Adrenal gland (tissue), 5 donors: ENCODE measurements at regions not wholly inside any gene's neighbourhood (a gene's known extent, or its start where the extent isn't known, plus 50 kb on each side); places are given as distances from the start of the nearest gene placed in this dataset.

ENCODE experiments used
- CTCF ChIP-seq, 6 experiments: fragments of 450-650 bp in 4 of 6; fragments of 200-600 bp in 2 of 6; sonication (generic) in 1 of 6; IDR thresholded peaks; 1 replicate in 5 of 6; 2 replicates in 1 of 6; pipeline versions ENCODE4 v1.5.1 to v1.8.0; 2016 to 2021; ENCODE audit warnings: antibody characterized with exemption in 6 of 6, mild to moderate bottlenecking in 2 of 6, moderate library complexity in 1 of 6
- POLR2A ChIP-seq, 2 donors: fragments of 450-650 bp; IDR thresholded peaks; one replicate each; pipeline ENCODE4 v1.6.1; 2017; ENCODE audit warnings: antibody characterized with exemption in 2 of 2, mild to moderate bottlenecking in 2 of 2, moderate library complexity in 1 of 2
- donor health status: DM: no; HTN: no; CAD: no.

GRCh38 chr4:100929135-100929534 is 411.3 kb upstream of the EMCN start:
- TF ChIP-seq CTCF (IDR thresholded peaks at IDR 0.05) (no peak), POLR2A (IDR thresholded peaks at IDR 0.05) (no peak)
